ENCODE measurements at regions not wholly inside any gene's neighbourhood (a gene's known extent, or its start where the extent isn't known, plus 50 kb on each side); places are given as distances from the start of the nearest gene placed in this dataset.
"Not testable (repeated sequence)": the region's sequence is repeated elsewhere in the genome, so short reads cannot be mapped to it uniquely, and the experiment has no call there.

DNA sequence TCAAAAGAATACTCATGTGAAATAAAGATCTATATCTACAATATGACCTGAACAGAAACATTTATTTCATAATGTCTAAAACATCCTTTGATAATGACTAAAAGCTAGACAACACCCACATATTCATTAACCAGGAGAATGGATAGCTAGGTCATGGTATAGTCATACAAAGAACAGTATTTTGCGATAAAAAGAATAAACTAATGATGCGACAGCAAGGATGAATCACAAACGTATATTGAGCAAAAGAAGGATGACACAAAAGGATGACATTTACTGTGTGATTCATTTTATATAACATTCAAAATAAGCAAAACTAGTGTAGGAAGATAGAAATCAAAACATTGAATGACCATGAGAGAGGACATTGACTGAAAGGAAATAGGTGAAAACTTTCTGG, 1233.1 kb downstream of the OTOL1 start (continued):
- no peak for TF ChIP-seq GATAD2B (conservative IDR thresholded peaks at IDR 0.05; ENCODE audit: low read depth)
- TF ChIP-seq MAX (IDR thresholded peaks at IDR 0.05; ENCODE audit: low read depth, low read length), result no peak
- TF ChIP-seq, protein P1, sequence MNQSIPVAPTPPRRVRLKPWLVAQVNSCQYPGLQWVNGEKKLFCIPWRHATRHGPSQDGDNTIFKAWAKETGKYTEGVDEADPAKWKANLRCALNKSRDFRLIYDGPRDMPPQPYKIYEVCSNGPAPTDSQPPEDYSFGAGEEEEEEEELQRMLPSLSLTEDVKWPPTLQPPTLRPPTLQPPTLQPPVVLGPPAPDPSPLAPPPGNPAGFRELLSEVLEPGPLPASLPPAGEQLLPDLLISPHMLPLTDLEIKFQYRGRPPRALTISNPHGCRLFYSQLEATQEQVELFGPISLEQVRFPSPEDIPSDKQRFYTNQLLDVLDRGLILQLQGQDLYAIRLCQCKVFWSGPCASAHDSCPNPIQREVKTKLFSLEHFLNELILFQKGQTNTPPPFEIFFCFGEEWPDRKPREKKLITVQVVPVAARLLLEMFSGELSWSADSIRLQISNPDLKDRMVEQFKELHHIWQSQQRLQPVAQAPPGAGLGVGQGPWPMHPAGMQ (IDR thresholded peaks at IDR 0.05; ENCODE audit: borderline replicate concordance), result no peak
- TF ChIP-seq BACH1 (IDR thresholded peaks at IDR 0.05; ENCODE audit: borderline replicate concordance), result no peak
- no peak for TF ChIP-seq NFIC (IDR thresholded peaks at IDR 0.05; ENCODE audit: low read depth, low read length)
- no peak for TF ChIP-seq CHD1 (IDR thresholded peaks at IDR 0.05; ENCODE audit: low read depth, low read length)
- TF ChIP-seq SMC3 (IDR thresholded peaks at IDR 0.05; ENCODE audit: borderline replicate concordance, low read length), result no peak
- TF ChIP-seq ATF2 (IDR thresholded peaks at IDR 0.05; ENCODE audit: low read length), result no peak

- H3K36me3 ChIP-seq (ENCODE audit: control insufficient read depth in 2 of 2, insufficient read depth in 2 of 2, low read length in 1 of 2); CTCF ChIA-PET; DNase-seq (ENCODE audit: low read depth, low spot score); ATAC-seq; H4K20me1 ChIP-seq (ENCODE audit: control insufficient read depth, insufficient read depth); H3K4me1 ChIP-seq (ENCODE audit: control insufficient read depth, insufficient read depth, low read length); RAD21 ChIA-PET (ENCODE audit: unreplicated experiment); H3K79me2 ChIP-seq (ENCODE audit: control insufficient read depth, insufficient read depth, low read length); BruUV-seq (replicated peaks); SMC1A ChIA-PET (ENCODE audit: uncharacterized antibody, unreplicated experiment); in situ Hi-C loops (cut with MboI); H3K4me3 ChIP-seq; H3K27ac ChIP-seq (ENCODE audit: control insufficient read depth, insufficient read depth); H3K4me2 ChIP-seq (ENCODE audit: control insufficient read depth, insufficient read depth); POLR2A ChIA-PET; FAIRE-seq; H2AFZ ChIP-seq (ENCODE audit: control insufficient read depth, low read depth, low read length); intact Hi-C loops (cut with micrococcal nuclease; ENCODE audit: unreplicated experiment); H3K9ac ChIP-seq (ENCODE audit: control insufficient read depth, insufficient read depth, low read length); H3K9me3 ChIP-seq (replicated peaks; ENCODE audit: control insufficient read depth, insufficient read depth, low read length); H3K27me3 ChIP-seq (replicated peaks in 1 of 2; ENCODE audit: control insufficient read depth in 2 of 2, insufficient read depth in 2 of 2, low read length in 1 of 2): not testable (repeated sequence)
- WGBS (ENCODE audit: insufficient coverage, insufficient replicate concordance, low lambda C conversion rate, missing lambda C conversion rate), result 3% methylated on average over 5 of the region's 5 CpGs
Observed at GRCh38 chr3:162731961-162732360, 1235.4 kb downstream of the OTOL1 start.
